Skeletal muscle satellite cell (primary cell): ENCODE measurements at regions not wholly inside any gene's neighbourhood (a gene's known extent, or its start where the extent isn't known, plus 50 kb on each side); places are given as distances from the start of the nearest gene placed in this dataset.
A peak's percentile ranks its signal among the peaks of the same experiment; 100 is the strongest.

ENCODE experiments used
- H3K27me3 ChIP-seq: 2 replicates; pipeline ENCODE4 v1.7.0; 2013; ENCODE audit warnings: low read length; ENCODE audit not compliant: control insufficient read depth, insufficient read depth
- H3K36me3 ChIP-seq: 2 replicates; pipeline ENCODE4 v1.7.0; 2013; ENCODE audit warnings: mild to moderate bottlenecking, control low read depth, low read length; ENCODE audit not compliant: insufficient read depth
- H3K4me1 ChIP-seq: 2 replicates; pipeline ENCODE4 v1.7.0; 2013; ENCODE audit warnings: low read length; ENCODE audit not compliant: control insufficient read depth, insufficient read depth
- H3K4me2 ChIP-seq: 2 replicates; pipeline ENCODE4 v1.7.0; 2013; ENCODE audit warnings: mild to moderate bottlenecking, low read length
- H3K4me3 ChIP-seq: 2 replicates; pipeline ENCODE4 v1.7.0; 2013; ENCODE audit warnings: low read length
- H3K9ac ChIP-seq: 2 replicates; pipeline ENCODE4 v1.7.0; 2013; ENCODE audit warnings: mild to moderate bottlenecking, low read depth, low read length, moderate library complexity
- H3K9me3 ChIP-seq: replicated peaks from 2 replicates; pipeline ENCODE4 v1.7.0; 2013; ENCODE audit warnings: mild to moderate bottlenecking, control low read depth, low read length

DNA sequence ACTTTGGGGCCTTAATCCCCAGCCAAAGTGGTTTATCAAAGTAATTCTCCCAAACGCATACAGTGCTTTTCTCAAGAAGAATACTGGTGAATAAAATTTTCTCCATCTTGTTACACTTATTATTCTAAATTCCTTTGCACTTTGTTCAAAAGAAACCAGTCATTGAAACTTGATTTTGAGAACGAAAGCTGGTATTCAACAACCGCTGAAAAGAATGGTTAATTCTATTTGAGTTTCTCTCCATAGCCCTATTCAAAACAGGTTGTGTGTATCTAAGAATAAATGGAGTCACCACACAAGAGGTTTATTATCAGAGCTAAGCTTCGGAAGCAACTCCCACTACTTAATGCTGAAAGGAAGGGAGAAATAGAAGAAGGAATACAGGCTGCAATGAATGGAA lies 117.7 kb downstream of the C1D start:
- Histone ChIP-seq H3K4me2 (no peak overlapping the region), H3K27me3 (no peaks in the 10 kb centered on the region), H3K4me3 (no peak overlapping the region), H3K36me3 (no peaks in the 10 kb centered on the region), H3K9ac (no peak overlapping the region), H3K4me1 (peaks cover 8% of the 10 kb centered on the region), H3K9me3 (peaks cover 6% of the 10 kb centered on the region)

DNA sequence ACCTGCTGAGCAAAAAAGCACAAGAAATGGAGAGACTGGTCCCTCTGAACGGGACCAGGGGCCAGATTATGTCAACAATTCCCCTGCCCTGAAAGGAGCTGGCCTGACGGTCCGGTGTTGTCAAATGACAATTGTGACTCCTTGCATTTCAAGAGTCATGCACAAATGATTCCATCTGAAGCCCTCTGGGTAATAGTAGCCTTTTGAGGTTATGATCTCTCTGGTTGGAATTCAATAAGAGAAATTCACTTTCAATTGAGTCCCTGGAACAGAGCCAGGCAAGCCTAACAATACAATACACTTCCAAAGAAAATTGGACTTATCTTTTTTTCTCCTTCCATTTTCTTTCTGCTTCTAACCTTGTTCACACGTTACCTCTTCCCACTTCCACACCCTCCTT lies 116.9 kb downstream of the C1D start:
- Histone ChIP-seq H3K4me2 (no peak overlapping the region), H3K27me3 (no peaks in the 10 kb centered on the region), H3K9me3 (peaks cover 6% of the 10 kb centered on the region), H3K4me3 (no peak overlapping the region), H3K36me3 (no peaks in the 10 kb centered on the region), H3K4me1 (peaks cover 8% of the 10 kb centered on the region), H3K9ac (no peak overlapping the region)

- H3K4me2 ChIP-seq = no peak overlapping the region
- H3K9me3 ChIP-seq = peaks cover 4% of the 10 kb centered on the region
- H3K4me3 ChIP-seq = no peak overlapping the region
- no peaks in the 10 kb centered on the region for H3K36me3 ChIP-seq
- H3K27me3 ChIP-seq = no peaks in the 10 kb centered on the region
- no peak overlapping the region for H3K9ac ChIP-seq
- H3K4me1 ChIP-seq = peaks cover 8% of the 10 kb centered on the region
Measured at GRCh38 chr2:67948057-67948456, 114.7 kb downstream of the C1D start.

DNA sequence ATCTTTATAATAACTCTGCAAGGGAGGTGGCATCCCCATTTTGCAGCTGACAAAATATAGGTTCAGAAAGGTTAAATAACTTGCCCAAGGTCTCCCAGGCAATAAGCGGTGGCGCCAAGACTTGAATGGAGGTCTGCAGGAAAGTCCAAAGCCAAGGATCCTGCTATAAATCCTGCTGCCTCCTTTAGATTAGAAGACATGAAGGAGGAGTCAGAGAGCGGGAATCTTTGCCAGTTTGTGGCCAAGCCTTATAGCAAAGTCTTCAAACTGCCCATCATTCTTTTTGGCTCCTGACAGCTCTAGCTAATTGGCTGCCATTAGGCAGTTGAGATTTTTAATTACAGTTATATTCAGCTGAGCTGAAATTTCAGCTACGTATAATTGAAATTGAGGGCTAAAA lies 114.3 kb downstream of the C1D start:
- Histone ChIP-seq H3K36me3 (no peaks in the 10 kb centered on the region), H3K4me2 (no peak overlapping the region), H3K27me3 (no peaks in the 10 kb centered on the region), H3K9ac (no peak overlapping the region), H3K9me3 (no peaks in the 10 kb centered on the region), H3K4me3 (no peak overlapping the region), H3K4me1 (peaks cover 8% of the 10 kb centered on the region)

DNA sequence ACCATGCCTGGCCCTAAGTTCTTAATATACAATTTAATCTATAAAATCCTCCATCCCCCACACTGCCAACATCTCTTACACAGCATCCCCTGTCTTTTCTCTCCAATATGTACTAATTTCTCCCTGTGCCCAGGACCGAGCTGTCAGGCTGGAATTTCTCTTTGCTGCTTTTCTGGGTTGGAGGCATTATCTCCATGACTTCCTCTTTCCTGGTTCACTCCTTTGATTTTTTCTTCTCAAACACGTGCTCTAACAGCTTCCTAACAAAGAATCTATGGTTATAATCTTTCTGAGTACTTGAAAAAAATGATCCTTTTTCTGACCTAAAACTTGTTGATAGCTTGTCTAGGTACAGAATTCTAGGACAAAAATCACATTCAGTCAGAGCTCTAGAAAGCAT lies 112.8 kb downstream of the C1D start:
- Histone ChIP-seq H3K4me3 (no peak overlapping the region), H3K4me2 (no peak overlapping the region), H3K4me1 (peaks cover 8% of the 10 kb centered on the region), H3K36me3 (no peaks in the 10 kb centered on the region), H3K9me3 (no peaks in the 10 kb centered on the region), H3K27me3 (no peaks in the 10 kb centered on the region), H3K9ac (no peak overlapping the region)

DNA sequence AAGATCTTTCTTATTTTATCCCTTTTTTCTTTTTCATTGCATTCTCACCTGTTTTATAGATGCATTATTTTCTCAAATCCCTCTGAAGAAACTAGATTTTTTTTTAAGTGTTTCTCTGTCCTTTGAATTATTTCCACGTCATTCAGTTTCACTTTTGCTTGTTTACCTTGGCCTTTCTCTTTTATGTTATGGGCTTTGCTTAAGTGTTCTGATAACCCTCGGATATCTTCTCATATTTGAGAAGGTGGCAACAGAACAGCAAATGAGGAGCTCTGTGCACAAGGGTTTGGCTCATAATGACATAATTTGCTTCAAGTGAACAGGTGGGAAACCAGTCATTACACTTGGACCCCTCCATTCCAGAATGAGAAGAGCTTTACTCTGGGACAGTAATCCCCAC lies 111.9 kb downstream of the C1D start:
- Histone ChIP-seq H3K9me3 (no peaks in the 10 kb centered on the region), H3K36me3 (no peaks in the 10 kb centered on the region), H3K4me3 (no peak overlapping the region), H3K4me1 (peaks cover 8% of the 10 kb centered on the region), H3K9ac (no peak overlapping the region), H3K4me2 (peak overlapping the region; percentile 28), H3K27me3 (no peaks in the 10 kb centered on the region)

GRCh38 chr2:67952066-67952465 lies 110.7 kb downstream of the C1D start:
- no peak overlapping the region for H3K9ac ChIP-seq
- H3K9me3 ChIP-seq = no peaks in the 10 kb centered on the region

GRCh38 chr2:67954093-67954748 lies 108.6 kb downstream of the C1D start:
- Histone ChIP-seq H3K4me3 (no peak overlapping the region), H3K9me3 (no peaks in the 10 kb centered on the region), H3K4me1 (no peaks in the 10 kb centered on the region), H3K9ac (no peak overlapping the region), H3K27me3 (no peaks in the 10 kb centered on the region), H3K36me3 (no peaks in the 10 kb centered on the region), H3K4me2 (no peak overlapping the region)

More at GRCh38 chr2:67952066-67952465, 110.7 kb downstream of the C1D start:
- Histone ChIP-seq H3K4me1 (no peaks in the 10 kb centered on the region), H3K4me3 (no peak overlapping the region), H3K4me2 (no peak overlapping the region), H3K27me3 (no peaks in the 10 kb centered on the region), H3K36me3 (no peaks in the 10 kb centered on the region)

GRCh38 chr2:67955748-67956603 lies 106.8 kb downstream of the C1D start:
- H3K9me3 ChIP-seq = no peaks in the 10 kb centered on the region
- H3K4me2 ChIP-seq = no peak overlapping the region
- H3K4me1 ChIP-seq = no peaks in the 10 kb centered on the region
- no peaks in the 10 kb centered on the region for H3K36me3 ChIP-seq
- H3K4me3 ChIP-seq = no peak overlapping the region
- no peaks in the 10 kb centered on the region for H3K27me3 ChIP-seq
- H3K9ac ChIP-seq = no peak overlapping the region

- Histone ChIP-seq H3K9ac (no peak overlapping the region), H3K9me3 (no peaks in the 10 kb centered on the region), H3K4me2 (no peak overlapping the region), H3K4me1 (no peaks in the 10 kb centered on the region), H3K36me3 (no peaks in the 10 kb centered on the region), H3K27me3 (no peaks in the 10 kb centered on the region), H3K4me3 (no peak overlapping the region)
Measured at GRCh38 chr2:67965246-67965645, 97.6 kb downstream of the C1D start.

GRCh38 chr2:67970071-67970470 lies 92.7 kb downstream of the C1D start:
- Histone ChIP-seq H3K4me3 (no peak overlapping the region), H3K4me2 (no peak overlapping the region), H3K27me3 (no peaks in the 10 kb centered on the region), H3K9me3 (no peaks in the 10 kb centered on the region), H3K4me1 (no peaks in the 10 kb centered on the region), H3K9ac (no peak overlapping the region), H3K36me3 (no peaks in the 10 kb centered on the region)

- Histone ChIP-seq H3K9ac (no peak overlapping the region), H3K36me3 (no peaks in the 10 kb centered on the region), H3K4me2 (no peak overlapping the region), H3K27me3 (no peaks in the 10 kb centered on the region), H3K4me3 (no peak overlapping the region), H3K4me1 (no peaks in the 10 kb centered on the region), H3K9me3 (no peaks in the 10 kb centered on the region)
Measured at GRCh38 chr2:67970542-67970941, 92.3 kb downstream of the C1D start.
